GM12878 (cell line): ENCODE measurements at regions not wholly inside any gene's neighbourhood (a gene's known extent, or its start where the extent isn't known, plus 50 kb on each side); places are given as distances from the start of the nearest gene placed in this dataset.

Source experiments
- ATAC-seq: fragments of 200-7000 bp; cut with Tn5 transposase; 3 replicates; pipeline ENCODE4 v1.9.1; 2020; ENCODE audit warnings: mild to moderate bottlenecking, moderate library complexity
- BruUV-seq: library from RNA; stranded (reverse); fragments of 400-500 nt; replicated peaks from 2 replicates; lab custom pipeline; 2021; lab: Mats Ljungman, UMichigan
- CTCF ChIA-PET: fragments of 300-600 bp; sonication (Branson Sonifier 250); formaldehyde crosslinking; extraction: SDS; loops from one replicate; lab custom pipeline; 2021; ENCODE audit warnings: inconsistent platforms; lab: Yijun Ruan, JAX
- POLR2A ChIA-PET: fragments of 350-600 bp; formaldehyde crosslinking; extraction: SDS; loops from one replicate; lab custom pipeline; 2021; ENCODE audit warnings: inconsistent platforms; lab: Charles Lee
- RAD21 ChIA-PET: fragments of 300-600 bp; sonication (Branson Sonifier 250); formaldehyde crosslinking; loops from one replicate; lab custom pipeline; 2023; ENCODE audit warnings: antibody characterized with exemption; ENCODE audit not compliant: unreplicated experiment; lab: Charles Lee
- SMC1A ChIA-PET: fragments of 300-600 bp; sonication (Branson Sonifier 250); formaldehyde crosslinking; loops from one replicate; lab custom pipeline; 2023; ENCODE audit not compliant: unreplicated experiment, uncharacterized antibody; lab: Charles Lee
- DNase-seq: peaks from one replicate; pipeline ENCODE4 v3.0.0-alpha.2; 2011; ENCODE audit warnings: low read depth, low spot score
- FAIRE-seq: peaks from 3 replicates; lab custom pipeline; 2011; peaks lifted over from hg19 to GRCh38; lab: Jason Lieb, UNC
- H2AFZ ChIP-seq: 2 replicates; pipeline ENCODE4 v1.6.0; 2011; ENCODE audit warnings: low read depth, low read length, control low read depth; ENCODE audit not compliant: control insufficient read depth
- H3K27ac ChIP-seq: 2 replicates; pipeline ENCODE4 v1.5.1; 2011; ENCODE audit warnings: control low read depth; ENCODE audit not compliant: control insufficient read depth, insufficient read depth
- H3K27me3 ChIP-seq, 2 experiments: replicated peaks in 1 of 2; 2 replicates each; pipeline versions ENCODE4 v1.6.0 to v1.6.1; 2011; ENCODE audit warnings: low read length in 1 of 2; ENCODE audit not compliant: control insufficient read depth in 2 of 2, insufficient read depth in 2 of 2
- H3K36me3 ChIP-seq, 2 experiments: 2 replicates each; pipeline ENCODE4 v1.5.1; 2011; ENCODE audit warnings: low read length in 1 of 2; ENCODE audit not compliant: control insufficient read depth in 2 of 2, insufficient read depth in 2 of 2
- H3K4me1 ChIP-seq: 2 replicates; pipeline ENCODE4 v1.6.1; 2011; ENCODE audit warnings: mild to moderate bottlenecking, low read length, moderate library complexity, mixed read lengths; ENCODE audit not compliant: control insufficient read depth, insufficient read depth
- H3K4me2 ChIP-seq: 2 replicates; pipeline ENCODE4 v1.6.0; 2011; ENCODE audit warnings: control low read depth; ENCODE audit not compliant: control insufficient read depth, insufficient read depth
- H3K4me3 ChIP-seq: fragments of 200-600 bp; sonication (generic); 2 replicates; pipeline ENCODE4 v1.5.1; 2016
- H3K79me2 ChIP-seq: 2 replicates; pipeline ENCODE4 v1.6.0; 2011; ENCODE audit warnings: low read length; ENCODE audit not compliant: control insufficient read depth, insufficient read depth
- H3K9ac ChIP-seq: 2 replicates; pipeline ENCODE4 v1.8.0; 2011; ENCODE audit warnings: low read length, control low read depth, mixed read lengths; ENCODE audit not compliant: control insufficient read depth, insufficient read depth
- H3K9me3 ChIP-seq: replicated peaks from 3 replicates; pipeline ENCODE4 v1.5.1; 2011; ENCODE audit warnings: mild to moderate bottlenecking, low read length; ENCODE audit not compliant: control insufficient read depth, insufficient read depth
- H4K20me1 ChIP-seq: 2 replicates; pipeline ENCODE4 v1.6.0; 2011; ENCODE audit not compliant: control insufficient read depth, insufficient read depth
- BACH1 ChIP-seq: fragments of 450-650 bp; IDR thresholded peaks from 2 replicates; pipeline ENCODE4 v1.6.1; 2017; ENCODE audit warnings: mild to moderate bottlenecking, borderline replicate concordance
- BHLHE40 ChIP-seq, 2 experiments: fragments of 450-650 bp in 1 of 2; IDR thresholded peaks; 2 replicates each; pipeline ENCODE4 v1.6.1; 2011 to 2017; ENCODE audit warnings: low read depth in 2 of 2, borderline replicate concordance in 1 of 2, improper control_type of control experiment in 1 of 2, low read length in 1 of 2, mild to moderate bottlenecking in 1 of 2
- CUX1 ChIP-seq: IDR thresholded peaks from 2 replicates; pipeline ENCODE4 v1.6.1; 2012; ENCODE audit warnings: improper control_type of control experiment, low read depth, low read length; ENCODE audit not compliant: insufficient replicate concordance
- HCFC1 ChIP-seq: fragments of 150-350 bp; IDR thresholded peaks from 2 replicates; pipeline ENCODE4 v1.6.1; 2014; ENCODE audit warnings: low read length
- IRF5 ChIP-seq: fragments of 450-650 bp; IDR thresholded peaks from 2 replicates; pipeline ENCODE4 v1.6.1; 2017; ENCODE audit warnings: borderline replicate concordance
- MAX ChIP-seq: IDR thresholded peaks from 2 replicates; pipeline ENCODE4 v1.6.1; 2012; ENCODE audit warnings: low read depth, low read length, improper control_type of control experiment
- NR2C2 ChIP-seq: IDR thresholded peaks from 2 replicates; pipeline ENCODE4 v1.6.1; 2011; ENCODE audit warnings: borderline replicate concordance, low read depth; ENCODE audit not compliant: control insufficient read depth, insufficient read length
- PBX3 ChIP-seq: IDR thresholded peaks from 2 replicates; pipeline ENCODE4 v1.6.1; 2011; ENCODE audit warnings: mild to moderate bottlenecking, low read depth, low read length, moderate library complexity; ENCODE audit not compliant: insufficient replicate concordance
- PRDM15 ChIP-seq: fragments of 450-650 bp; formaldehyde crosslinking; IDR thresholded peaks from 2 replicates; pipeline ENCODE4 v1.4.0; 2020; ENCODE audit warnings: mild to moderate bottlenecking, moderate library complexity
- SMAD1 ChIP-seq: fragments of 450-650 bp; IDR thresholded peaks from 2 replicates; pipeline ENCODE4 v1.6.1; 2018; ENCODE audit warnings: mild to moderate bottlenecking, low read depth; ENCODE audit not compliant: partially characterized antibody
- TCF12 ChIP-seq: IDR thresholded peaks from 2 replicates; pipeline ENCODE4 v1.6.1; 2011; ENCODE audit warnings: low read depth, mild to moderate bottlenecking, low read length
- WGBS: methylation state at CpG from one replicate; pipeline ENCODE4 v1.1.6; 2016; ENCODE audit warnings: low lambda C conversion rate; ENCODE audit not compliant: insufficient replicate concordance, insufficient coverage; ENCODE audit errors: missing lambda C conversion rate; 5-methylcytosine and 5-hydroxymethylcytosine counted together
- in situ Hi-C: fragments of 300-500 bp; cut with MboI; formaldehyde crosslinking; loops from 9 replicates; pipeline ENCODE4 v1.14.3; 2018; ENCODE audit warnings: mixed read lengths
- intact Hi-C: fragments of 100-400 bp; cut with micrococcal nuclease; formaldehyde crosslinking; loops from one replicate; pipeline ENCODE4 v1.14.2; 2022; ENCODE audit not compliant: unreplicated experiment

- intact Hi-C loops (no loop called here), in situ Hi-C loops (no loop called here)
- Histone ChIP-seq H3K4me3 (no peak overlapping the region), H3K4me1 (no peaks in the 10 kb centered on the region), H3K27ac (no peak overlapping the region), H2AFZ (no peak overlapping the region), H3K9ac (no peak overlapping the region), H4K20me1 (no peaks in the 10 kb centered on the region), H3K9me3 (no peaks in the 10 kb centered on the region), H3K27me3 (no peaks in the 10 kb centered on the region), H3K4me2 (no peak overlapping the region), H3K36me3 (no peaks in the 10 kb centered on the region), H3K79me2 (no peaks in the 10 kb centered on the region)
- TF ChIP-seq PBX3 = no peak
- no peak for TF ChIP-seq BHLHE40 (IDR thresholded peaks at IDR 0.05; ENCODE audit: borderline replicate concordance in 1 of 2, low read depth in 2 of 2, low read length in 1 of 2)
- no peak for TF ChIP-seq IRF5
- no peak for TF ChIP-seq PRDM15 (CRISPR knock-in tag)
- no peak for TF ChIP-seq NR2C2
- TF ChIP-seq BACH1 = no peak
- TF ChIP-seq CUX1 = no peak
- no peak for TF ChIP-seq SMAD1
- TF ChIP-seq MAX = no peak
- no peak for TF ChIP-seq TCF12
- TF ChIP-seq HCFC1 = no peak
- ATAC-seq = no peak
- CTCF ChIA-PET = interaction anchor here (0.8 to 1.0 kb wide), 2 partner anchors 41 to 57 kb away, joined by 3 to 4 read pairs; no protein-coding TSS in a partner anchor
- no peak for FAIRE-seq
- RAD21 ChIA-PET = interaction anchor here (1.0 kb wide), 1 partner anchor 309 kb away, joined by 3 read pairs; no protein-coding TSS in a partner anchor
- WGBS = 45% methylated on average over 2 of the region's 2 CpGs
- BruUV-seq = no TSS peak
- POLR2A ChIA-PET = no interaction called here
- SMC1A ChIA-PET = interaction anchor here (1.0 kb wide), 1 partner anchor 11 kb away, joined by 5 read pairs; no protein-coding TSS in a partner anchor
- no peak for DNase-seq
Observed at GRCh38 chr4:166635367-166635766, 598.9 kb downstream of the SPOCK3 start.
